ENCODE measurements at regions not wholly inside any gene's neighbourhood (a gene's known extent, or its start where the extent isn't known, plus 50 kb on each side); places are given as distances from the start of the nearest gene placed in this dataset.

GRCh38 chr11:106344394-106344793, 266.9 kb downstream of the AASDHPPT start:
- DNase-seq, result no peak

- DNase-seq, result no peak
These were observed 267.5 kb downstream of the AASDHPPT start for GRCh38 chr11:106344966-106345365.

- DNase-seq, result no peak
These were observed 275.6 kb downstream of the AASDHPPT start for GRCh38 chr11:106353031-106353430.

GRCh38 chr11:106369224-106369623, 291.8 kb downstream of the AASDHPPT start:
- DNase-seq, result no peak

- DNase-seq, result no peak
These were observed 301.2 kb downstream of the AASDHPPT start for GRCh38 chr11:106378513-106379179.

GRCh38 chr11:106379265-106379664, 301.8 kb downstream of the AASDHPPT start:
- DNase-seq, result no peak

GRCh38 chr11:106379712-106380111, 302.2 kb downstream of the AASDHPPT start:
- DNase-seq, result no peak

- no peak for DNase-seq
These were observed 304.4 kb downstream of the AASDHPPT start for GRCh38 chr11:106381895-106382294.

- no peak for DNase-seq
These were observed 307.0 kb downstream of the AASDHPPT start for GRCh38 chr11:106384429-106384828.

GRCh38 chr11:106386519-106386918, 309.1 kb downstream of the AASDHPPT start:
- DNase-seq, result no peak

- DNase-seq, result no peak
These were observed 311.6 kb downstream of the AASDHPPT start for GRCh38 chr11:106389101-106389500.

GRCh38 chr11:106390078-106390477, 312.6 kb downstream of the AASDHPPT start:
- no peak for DNase-seq

GRCh38 chr11:106391771-106392420, 314.4 kb downstream of the AASDHPPT start:
- no peak for DNase-seq

GRCh38 chr11:106395716-106396349, 318.4 kb downstream of the AASDHPPT start:
- DNase-seq, result no peak

- no peak for DNase-seq
These were observed 320.5 kb downstream of the AASDHPPT start for GRCh38 chr11:106397787-106398501.

GRCh38 chr11:106398502-106399075, 321.1 kb downstream of the AASDHPPT start:
- DNase-seq, result no peak

GRCh38 chr11:106399076-106399511, 321.6 kb downstream of the AASDHPPT start:
- DNase-seq, result no peak

GRCh38 chr11:106399624-106400023, 322.2 kb downstream of the AASDHPPT start:
- no peak for DNase-seq

GRCh38 chr11:106400949-106401570, 323.6 kb downstream of the AASDHPPT start:
- no peak for DNase-seq

GRCh38 chr11:106403751-106404150, 326.3 kb downstream of the AASDHPPT start:
- DNase-seq, result no peak

GRCh38 chr11:106409222-106409621, 331.8 kb downstream of the AASDHPPT start:
- DNase-seq, result no peak

GRCh38 chr11:106409671-106410070, 332.2 kb downstream of the AASDHPPT start:
- DNase-seq, result no peak

- no peak for DNase-seq
These were observed 333.4 kb downstream of the AASDHPPT start for GRCh38 chr11:106410902-106411301.
